K562 (cell line): ENCODE measurements at regions not wholly inside any gene's neighbourhood (a gene's known extent, or its start where the extent isn't known, plus 50 kb on each side); places are given as distances from the start of the nearest gene placed in this dataset.

Experiments used
- ATAC-seq: fragments of 200-7000 bp; cut with Tn5 transposase; 3 replicates; pipeline ENCODE4 v1.9.1; 2020; ENCODE audit warnings: moderate library complexity
- BruUV-seq: library from RNA; stranded (reverse); fragments of 400-500 nt; replicated peaks from 2 replicates; lab custom pipeline; 2021; lab: Mats Ljungman, UMichigan
- CTCF ChIA-PET: fragments of 300-600 bp; formaldehyde crosslinking; extraction: SDS; loops from one replicate; lab custom pipeline; 2021; ENCODE audit warnings: low intra/inter-chr PET ratio; lab: Yijun Ruan, JAX
- POLR2A ChIA-PET: fragments of 300-600, 350-650 bp; sonication (Branson Sonifier 250); formaldehyde crosslinking; extraction: SDS; loops from one replicate; lab custom pipeline; 2021; ENCODE audit warnings: antibody characterized with exemption, inconsistent platforms; lab: Yijun Ruan, JAX
- DNase-seq, 4 experiments: peaks; one replicate each; pipeline versions ENCODE4 v3.0.0 to v3.0.0-alpha.2; 2011 to 2018; ENCODE audit warnings: low spot score in 3 of 4, mixed read lengths in 3 of 4; ENCODE audit errors: extremely low read depth in 1 of 4
- FAIRE-seq: peaks from 2 replicates; lab custom pipeline; 2011; peaks lifted over from hg19 to GRCh38; lab: Jason Lieb, UNC
- H2AFZ ChIP-seq: 2 replicates; pipeline ENCODE4 v1.6.0; 2011; ENCODE audit warnings: low read depth, low read length, control low read depth, inconsistent platforms
- H3K27ac ChIP-seq: fragments of 200-600 bp; 3 replicates; pipeline ENCODE4 v1.8.0; 2011; ENCODE audit warnings: low read depth, mild to moderate bottlenecking, control low read depth, inconsistent platforms, low read length, moderate library complexity, mixed read lengths; ENCODE audit errors: extremely low read depth
- H3K27me3 ChIP-seq, 2 experiments: fragments of 300-600 bp in 1 of 2; 2 replicates in 1 of 2; 3 replicates in 1 of 2; pipeline versions ENCODE4 v1.6.0 to v1.8.0; 2011; ENCODE audit warnings: inconsistent platforms in 2 of 2, low read length in 2 of 2, mild to moderate bottlenecking in 1 of 2, mixed read lengths in 1 of 2, moderate library complexity in 1 of 2; ENCODE audit not compliant: control insufficient read depth in 2 of 2, insufficient read depth in 2 of 2
- H3K36me3 ChIP-seq: fragments of 300-600 bp; 3 replicates; pipeline ENCODE4 v1.8.0; 2011; ENCODE audit warnings: mild to moderate bottlenecking, low read length, inconsistent platforms; ENCODE audit not compliant: control insufficient read depth, insufficient read depth
- H3K4me1 ChIP-seq, 2 experiments: fragments of 200-600 bp in 1 of 2; replicated peaks in 1 of 2; 2 replicates in 1 of 2; 3 replicates in 1 of 2; pipeline versions ENCODE4 v1.5.1 to v1.8.0; 2011; ENCODE audit warnings: inconsistent platforms in 2 of 2, low read length in 2 of 2, mild to moderate bottlenecking in 1 of 2, mixed read lengths in 1 of 2, moderate library complexity in 1 of 2; ENCODE audit not compliant: control insufficient read depth in 2 of 2, insufficient read depth in 2 of 2
- H3K4me2 ChIP-seq: 2 replicates; pipeline ENCODE4 v1.6.1; 2011; ENCODE audit warnings: low read length, control low read depth, inconsistent platforms, mixed read lengths; ENCODE audit not compliant: insufficient read depth
- H3K4me3 ChIP-seq: fragments of 200-600 bp; sonication (generic), shearing (Covaris generic); 2 replicates; pipeline ENCODE4 v1.5.1; 2016; ENCODE audit warnings: control low read depth, inconsistent platforms
- H3K79me2 ChIP-seq: fragments of 200-600 bp; 3 replicates; pipeline ENCODE4 v1.8.0; 2011; ENCODE audit warnings: low read length, inconsistent platforms; ENCODE audit not compliant: control insufficient read depth, insufficient read depth
- H3K9ac ChIP-seq, 2 experiments: 2 replicates each; pipeline versions ENCODE4 v1.6.0 to v1.6.1; 2011; ENCODE audit warnings: low read depth in 2 of 2, low read length in 2 of 2, control low read depth in 1 of 2, inconsistent platforms in 1 of 2, mild to moderate bottlenecking in 1 of 2, mixed read lengths in 1 of 2; ENCODE audit not compliant: insufficient read depth in 1 of 2
- H3K9me1 ChIP-seq: one replicate; pipeline ENCODE4 v1.6.0; 2011; ENCODE audit warnings: inconsistent platforms, mild to moderate bottlenecking, low read length, moderate library complexity; ENCODE audit not compliant: control insufficient read depth, insufficient read depth
- H3K9me3 ChIP-seq: replicated peaks from 2 replicates; pipeline ENCODE4 v1.5.1; 2011; ENCODE audit warnings: low read depth, low read length, inconsistent platforms; ENCODE audit not compliant: control insufficient read depth, insufficient read depth
- H4K20me1 ChIP-seq: replicated peaks from 2 replicates; pipeline ENCODE4 v1.6.1; 2011; ENCODE audit warnings: low read length, inconsistent platforms, mixed read lengths; ENCODE audit not compliant: control insufficient read depth, insufficient read depth
- ARID1B ChIP-seq: fragments of 450-650 bp; IDR thresholded peaks from 2 replicates; pipeline ENCODE4 v1.6.1; 2016; ENCODE audit warnings: antibody characterized with exemption, mild to moderate bottlenecking, inconsistent platforms
- CAMTA2 ChIP-seq: fragments of 250-450 bp; sonication (Bioruptor Pico); conservative IDR thresholded peaks from 2 replicates; pipeline ENCODE4 v1.5.1; 2022
- CREM ChIP-seq: IDR thresholded peaks from 2 replicates; pipeline ENCODE4 v1.6.1; 2014; ENCODE audit warnings: antibody characterized with exemption, low read depth
- EHMT2 ChIP-seq: fragments of 450-650 bp; IDR thresholded peaks from 2 replicates; pipeline ENCODE4 v1.6.1; 2018; ENCODE audit warnings: antibody characterized with exemption
- HSF4 ChIP-seq: fragments of 250-450 bp; sonication (Bioruptor Pico); IDR thresholded peaks from 2 replicates; pipeline ENCODE4 v2.1.2; 2022; ENCODE audit warnings: mild to moderate bottlenecking, moderate library complexity, borderline replicate concordance
- SP2 ChIP-seq: IDR thresholded peaks from 2 replicates; pipeline ENCODE4 v1.6.1; 2011; ENCODE audit warnings: mild to moderate bottlenecking, low read depth, low read length, moderate library complexity; ENCODE audit not compliant: poor library complexity, severe bottlenecking; ENCODE audit errors: extremely low read depth
- whole genome bisulfite sequencing: fragments of 100-300 bp; shearing (Covaris generic); methylation state at CpG from one replicate; pipeline ENCODE4 v1.1.6; 2016; ENCODE audit warnings: low coverage, mixed read lengths; ENCODE audit not compliant: insufficient coverage; ENCODE audit errors: missing lambda C conversion rate; 5-methylcytosine and 5-hydroxymethylcytosine counted together
- in situ Hi-C: fragments of 300-500 bp; cut with MboI; formaldehyde crosslinking; loops from 4 replicates; pipeline ENCODE4 v1.15.0; 2018; ENCODE audit warnings: inconsistent platforms, mixed read lengths
- intact Hi-C: fragments of 100-400 bp; cut with micrococcal nuclease; formaldehyde crosslinking; loops from 2 replicates; pipeline ENCODE4 v1.14.2; 2022
- TF ChIP-seq, protein P1 (sequence below): fragments of 450-650 bp; IDR thresholded peaks from 2 replicates; pipeline ENCODE4 v1.6.1; 2014; ENCODE audit warnings: low read depth, mild to moderate bottlenecking, moderate library complexity, borderline replicate concordance
- TF ChIP-seq, protein P2 (sequence below): fragments of 250-450 bp; sonication (Bioruptor Pico); IDR thresholded peaks from 2 replicates; pipeline ENCODE4 v1.5.0; 2020; ENCODE audit warnings: mild to moderate bottlenecking
- TF ChIP-seq, protein P3 (sequence below): IDR thresholded peaks from 2 replicates; pipeline ENCODE4 v1.6.1; 2016; ENCODE audit warnings: missing genetic modification characterization, missing compliant biosample characterization
- TF ChIP-seq, protein P4 (sequence below): fragments of 450-650 bp; IDR thresholded peaks from 2 replicates; pipeline ENCODE4 v1.7.1; 2018; ENCODE audit warnings: mild to moderate bottlenecking, low read depth; ENCODE audit not compliant: partially characterized antibody
- TF ChIP-seq, protein P5 (sequence below), 3 experiments: fragments of 200-800 bp in 1 of 3; fragments of 250-450 bp in 1 of 3; fragments of 450-650 bp in 1 of 3; sonication (Bioruptor Pico) in 1 of 3; sonication (Bioruptor generic) in 1 of 3; formaldehyde crosslinking in 1 of 3; IDR thresholded peaks; 2 replicates each; pipeline versions ENCODE4 v1.6.1 to v1.8.0; 2016 to 2022; ENCODE audit warnings: mild to moderate bottlenecking in 2 of 3, missing genetic modification characterization in 2 of 3, missing compliant biosample characterization in 1 of 3, moderate library complexity in 1 of 3

DNA sequence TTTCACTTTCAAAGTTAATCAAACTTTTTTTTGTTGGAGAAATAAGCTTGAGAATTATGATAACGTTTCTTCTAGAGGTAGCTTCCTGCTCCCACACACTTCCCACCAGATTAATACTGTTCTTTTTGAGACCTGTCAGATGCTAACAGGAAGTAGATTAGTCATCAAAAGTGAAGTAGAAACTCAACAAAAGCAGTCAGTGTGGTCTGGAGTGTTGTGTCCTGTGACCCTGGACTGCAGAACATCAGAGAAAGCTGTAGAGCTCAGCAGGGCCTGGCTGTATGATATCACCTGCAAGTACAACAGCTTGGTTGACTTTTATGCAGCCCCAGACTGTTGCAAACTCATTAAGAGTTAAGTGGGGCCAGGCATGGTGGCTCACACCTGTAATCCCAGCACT is 495.7 kb upstream of the CYLC2 start:
- Histone ChIP-seq H3K9me3 (no peaks in the 10 kb centered on the region; the same call in 1 of the 2 replicates), H3K27ac (no peak overlapping the region), H3K9ac (no peak overlapping the region), H3K27me3 (no peaks in the 10 kb centered on the region), H3K79me2 (no peaks in the 10 kb centered on the region), H3K4me2 (no peak overlapping the region), H3K4me1 (no peaks in the 10 kb centered on the region), H2AFZ (no peak overlapping the region), H3K4me3 (no peak overlapping the region), H3K36me3 (no peaks in the 10 kb centered on the region), H3K9me1 (no peaks in the 10 kb centered on the region), H4K20me1 (no peaks in the 10 kb centered on the region)
- no peak for ATAC-seq
- 0% methylated on average over 1 of the region's 1 CpG for WGBS
- TF ChIP-seq, protein P1, sequence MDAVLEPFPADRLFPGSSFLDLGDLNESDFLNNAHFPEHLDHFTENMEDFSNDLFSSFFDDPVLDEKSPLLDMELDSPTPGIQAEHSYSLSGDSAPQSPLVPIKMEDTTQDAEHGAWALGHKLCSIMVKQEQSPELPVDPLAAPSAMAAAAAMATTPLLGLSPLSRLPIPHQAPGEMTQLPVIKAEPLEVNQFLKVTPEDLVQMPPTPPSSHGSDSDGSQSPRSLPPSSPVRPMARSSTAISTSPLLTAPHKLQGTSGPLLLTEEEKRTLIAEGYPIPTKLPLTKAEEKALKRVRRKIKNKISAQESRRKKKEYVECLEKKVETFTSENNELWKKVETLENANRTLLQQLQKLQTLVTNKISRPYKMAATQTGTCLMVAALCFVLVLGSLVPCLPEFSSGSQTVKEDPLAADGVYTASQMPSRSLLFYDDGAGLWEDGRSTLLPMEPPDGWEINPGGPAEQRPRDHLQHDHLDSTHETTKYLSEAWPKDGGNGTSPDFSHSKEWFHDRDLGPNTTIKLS: no peak
- no peak for TF ChIP-seq CREM
- no peak for TF ChIP-seq HSF4 (CRISPR knock-in tag)
- TF ChIP-seq SP2: no peak
- no peak for TF ChIP-seq ARID1B
- TF ChIP-seq, protein P2, sequence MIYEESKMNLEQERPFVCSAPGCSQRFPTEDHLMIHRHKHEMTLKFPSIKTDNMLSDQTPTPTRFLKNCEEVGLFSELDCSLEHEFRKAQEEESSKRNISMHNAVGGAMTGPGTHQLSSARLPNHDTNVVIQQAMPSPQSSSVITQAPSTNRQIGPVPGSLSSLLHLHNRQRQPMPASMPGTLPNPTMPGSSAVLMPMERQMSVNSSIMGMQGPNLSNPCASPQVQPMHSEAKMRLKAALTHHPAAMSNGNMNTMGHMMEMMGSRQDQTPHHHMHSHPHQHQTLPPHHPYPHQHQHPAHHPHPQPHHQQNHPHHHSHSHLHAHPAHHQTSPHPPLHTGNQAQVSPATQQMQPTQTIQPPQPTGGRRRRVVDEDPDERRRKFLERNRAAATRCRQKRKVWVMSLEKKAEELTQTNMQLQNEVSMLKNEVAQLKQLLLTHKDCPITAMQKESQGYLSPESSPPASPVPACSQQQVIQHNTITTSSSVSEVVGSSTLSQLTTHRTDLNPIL (CRISPR knock-in tag): no peak
- TF ChIP-seq EHMT2: no peak
- TF ChIP-seq, protein P3, sequence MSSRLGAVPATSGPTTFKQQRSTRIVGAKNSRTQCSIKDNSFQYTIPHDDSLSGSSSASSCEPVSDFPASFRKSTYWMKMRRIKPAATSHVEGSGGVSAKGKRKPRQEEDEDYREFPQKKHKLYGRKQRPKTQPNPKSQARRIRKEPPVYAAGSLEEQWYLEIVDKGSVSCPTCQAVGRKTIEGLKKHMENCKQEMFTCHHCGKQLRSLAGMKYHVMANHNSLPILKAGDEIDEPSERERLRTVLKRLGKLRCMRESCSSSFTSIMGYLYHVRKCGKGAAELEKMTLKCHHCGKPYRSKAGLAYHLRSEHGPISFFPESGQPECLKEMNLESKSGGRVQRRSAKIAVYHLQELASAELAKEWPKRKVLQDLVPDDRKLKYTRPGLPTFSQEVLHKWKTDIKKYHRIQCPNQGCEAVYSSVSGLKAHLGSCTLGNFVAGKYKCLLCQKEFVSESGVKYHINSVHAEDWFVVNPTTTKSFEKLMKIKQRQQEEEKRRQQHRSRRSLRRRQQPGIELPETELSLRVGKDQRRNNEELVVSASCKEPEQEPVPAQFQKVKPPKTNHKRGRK (tag): no peak
- TF ChIP-seq, protein P4, sequence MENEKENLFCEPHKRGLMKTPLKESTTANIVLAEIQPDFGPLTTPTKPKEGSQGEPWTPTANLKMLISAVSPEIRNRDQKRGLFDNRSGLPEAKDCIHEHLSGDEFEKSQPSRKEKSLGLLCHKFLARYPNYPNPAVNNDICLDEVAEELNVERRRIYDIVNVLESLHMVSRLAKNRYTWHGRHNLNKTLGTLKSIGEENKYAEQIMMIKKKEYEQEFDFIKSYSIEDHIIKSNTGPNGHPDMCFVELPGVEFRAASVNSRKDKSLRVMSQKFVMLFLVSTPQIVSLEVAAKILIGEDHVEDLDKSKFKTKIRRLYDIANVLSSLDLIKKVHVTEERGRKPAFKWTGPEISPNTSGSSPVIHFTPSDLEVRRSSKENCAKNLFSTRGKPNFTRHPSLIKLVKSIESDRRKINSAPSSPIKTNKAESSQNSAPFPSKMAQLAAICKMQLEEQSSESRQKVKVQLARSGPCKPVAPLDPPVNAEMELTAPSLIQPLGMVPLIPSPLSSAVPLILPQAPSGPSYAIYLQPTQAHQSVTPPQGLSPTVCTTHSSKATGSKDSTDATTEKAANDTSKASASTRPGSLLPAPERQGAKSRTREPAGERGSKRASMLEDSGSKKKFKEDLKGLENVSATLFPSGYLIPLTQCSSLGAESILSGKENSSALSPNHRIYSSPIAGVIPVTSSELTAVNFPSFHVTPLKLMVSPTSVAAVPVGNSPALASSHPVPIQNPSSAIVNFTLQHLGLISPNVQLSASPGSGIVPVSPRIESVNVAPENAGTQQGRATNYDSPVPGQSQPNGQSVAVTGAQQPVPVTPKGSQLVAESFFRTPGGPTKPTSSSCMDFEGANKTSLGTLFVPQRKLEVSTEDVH: no peak
- no peak for TF ChIP-seq CAMTA2 (CRISPR knock-in tag)
- TF ChIP-seq, protein P5, sequence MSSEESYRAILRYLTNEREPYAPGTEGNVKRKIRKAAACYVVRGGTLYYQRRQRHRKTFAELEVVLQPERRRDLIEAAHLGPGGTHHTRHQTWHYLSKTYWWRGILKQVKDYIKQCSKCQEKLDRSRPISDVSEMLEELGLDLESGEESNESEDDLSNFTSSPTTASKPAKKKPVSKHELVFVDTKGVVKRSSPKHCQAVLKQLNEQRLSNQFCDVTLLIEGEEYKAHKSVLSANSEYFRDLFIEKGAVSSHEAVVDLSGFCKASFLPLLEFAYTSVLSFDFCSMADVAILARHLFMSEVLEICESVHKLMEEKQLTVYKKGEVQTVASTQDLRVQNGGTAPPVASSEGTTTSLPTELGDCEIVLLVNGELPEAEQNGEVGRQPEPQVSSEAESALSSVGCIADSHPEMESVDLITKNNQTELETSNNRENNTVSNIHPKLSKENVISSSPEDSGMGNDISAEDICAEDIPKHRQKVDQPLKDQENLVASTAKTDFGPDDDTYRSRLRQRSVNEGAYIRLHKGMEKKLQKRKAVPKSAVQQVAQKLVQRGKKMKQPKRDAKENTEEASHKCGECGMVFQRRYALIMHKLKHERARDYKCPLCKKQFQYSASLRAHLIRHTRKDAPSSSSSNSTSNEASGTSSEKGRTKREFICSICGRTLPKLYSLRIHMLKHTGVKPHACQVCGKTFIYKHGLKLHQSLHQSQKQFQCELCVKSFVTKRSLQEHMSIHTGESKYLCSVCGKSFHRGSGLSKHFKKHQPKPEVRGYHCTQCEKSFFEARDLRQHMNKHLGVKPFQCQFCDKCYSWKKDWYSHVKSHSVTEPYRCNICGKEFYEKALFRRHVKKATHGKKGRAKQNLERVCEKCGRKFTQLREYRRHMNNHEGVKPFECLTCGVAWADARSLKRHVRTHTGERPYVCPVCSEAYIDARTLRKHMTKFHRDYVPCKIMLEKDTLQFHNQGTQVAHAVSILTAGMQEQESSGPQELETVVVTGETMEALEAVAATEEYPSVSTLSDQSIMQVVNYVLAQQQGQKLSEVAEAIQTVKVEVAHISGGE (CRISPR knock-in tag; IDR thresholded peaks at IDR 0.05): no peak
- BruUV-seq: no TSS peak
- no peak for FAIRE-seq
- in situ Hi-C loops (no loop called here), intact Hi-C loops (no loop called here)
- no peak for DNase-seq
- CTCF ChIA-PET: no interaction called here
- POLR2A ChIA-PET: no interaction called here
